CD14-positive monocyte (primary cell): ENCODE measurements at regions not wholly inside any gene's neighbourhood (a gene's known extent, or its start where the extent isn't known, plus 50 kb on each side); places are given as distances from the start of the nearest gene placed in this dataset.
A peak's percentile ranks its signal among the peaks of the same experiment; 100 is the strongest.

Source experiments
- DNase-seq, 3 donors: peaks; one replicate each; pipeline ENCODE4 v3.0.0-alpha.2; 2011 to 2022
- H2AFZ ChIP-seq: 2 replicates; pipeline ENCODE4 v1.6.0; 2012; ENCODE audit warnings: mild to moderate bottlenecking, low read depth, low read length, inconsistent platforms; ENCODE audit not compliant: insufficient read depth, poor library complexity, severe bottlenecking
- H3K27ac ChIP-seq, 2 donors: 1 replicate in 1 of 2; 2 replicates in 1 of 2; pipeline ENCODE4 v1.5.1; 2012 to 2013; ENCODE audit warnings: low read length in 2 of 2, control low read depth in 1 of 2, inconsistent platforms in 1 of 2, low read depth in 1 of 2, mild to moderate bottlenecking in 1 of 2
- H3K27me3 ChIP-seq, 2 donors: one replicate each; pipeline versions ENCODE4 v1.6.0 to v1.6.1; 2011 to 2013; ENCODE audit warnings: low read length in 2 of 2; ENCODE audit not compliant: control insufficient read depth in 2 of 2, insufficient read depth in 2 of 2
- H3K36me3 ChIP-seq, 2 donors: replicated peaks in 1 of 2; 1 replicate in 1 of 2; 2 replicates in 1 of 2; pipeline versions ENCODE4 v1.5.1 to v1.6.1; 2012 to 2013; ENCODE audit warnings: low read length in 2 of 2, control low read depth in 1 of 2, inconsistent platforms in 1 of 2, mild to moderate bottlenecking in 1 of 2; ENCODE audit not compliant: insufficient read depth in 2 of 2, control insufficient read depth in 1 of 2
- H3K4me1 ChIP-seq, 2 donors: 1 replicate in 1 of 2; 2 replicates in 1 of 2; pipeline versions ENCODE4 v1.5.1 to v1.6.1; 2012 to 2013; ENCODE audit warnings: low read length in 2 of 2, control low read depth in 1 of 2, inconsistent platforms in 1 of 2, mild to moderate bottlenecking in 1 of 2, moderate library complexity in 1 of 2; ENCODE audit not compliant: insufficient read depth in 2 of 2, control insufficient read depth in 1 of 2
- H3K4me2 ChIP-seq: replicated peaks from 2 replicates; pipeline ENCODE3; 2012; ENCODE audit warnings: low read length, moderate library complexity, mild to moderate bottlenecking; ENCODE audit not compliant: poor library complexity, severe bottlenecking; ENCODE audit errors: extremely low read depth
- H3K4me3 ChIP-seq, 3 experiments: fragments of 200-600 bp in 1 of 3; sonication (generic) in 1 of 3; replicated peaks in 1 of 3; 1 replicate in 2 of 3; 2 replicates in 1 of 3; pipeline ENCODE4 v1.5.1; 2011 to 2013; ENCODE audit warnings: low read length in 3 of 3, mild to moderate bottlenecking in 3 of 3, control low read depth in 2 of 3, low read depth in 2 of 3, inconsistent platforms in 1 of 3, moderate library complexity in 1 of 3
- H3K79me2 ChIP-seq: 2 replicates; pipeline ENCODE4 v1.6.0; 2012; ENCODE audit warnings: mild to moderate bottlenecking, control low read depth, inconsistent platforms, low read length, moderate library complexity; ENCODE audit not compliant: insufficient read depth
- H3K9ac ChIP-seq: 2 replicates; pipeline ENCODE4 v1.6.0; 2017; ENCODE audit warnings: low read length, mild to moderate bottlenecking; ENCODE audit not compliant: insufficient read depth, poor library complexity, severe bottlenecking
- H3K9me3 ChIP-seq, 2 donors: replicated peaks in 1 of 2; 1 replicate in 1 of 2; 2 replicates in 1 of 2; pipeline versions ENCODE4 v1.5.1 to v1.6.1; 2012 to 2013; ENCODE audit warnings: low read length in 2 of 2, control low read depth in 1 of 2; ENCODE audit not compliant: control insufficient read depth in 1 of 2, insufficient read depth in 1 of 2
- H4K20me1 ChIP-seq: 2 replicates; pipeline ENCODE4 v1.6.0; 2012; ENCODE audit warnings: mild to moderate bottlenecking, low read length, control low read depth, moderate library complexity; ENCODE audit not compliant: insufficient read depth
- H3K27ac Mint-ChIP-seq, 7 donors: one replicate each; pipeline ENCODE4 v1.8.0; 2020; ENCODE audit warnings: mild to moderate bottlenecking in 7 of 7, mixed read lengths in 7 of 7, moderate library complexity in 6 of 7, inconsistent platforms in 2 of 7
- H3K27me3 Mint-ChIP-seq, 3 donors: one replicate each; pipeline ENCODE4 v1.8.0; 2021 to 2022; ENCODE audit warnings: low read depth in 3 of 3, mild to moderate bottlenecking in 3 of 3, mixed read lengths in 3 of 3, moderate library complexity in 3 of 3, inconsistent platforms in 1 of 3
- H3K36me3 Mint-ChIP-seq, 2 donors: one replicate each; pipeline ENCODE4 v1.8.0; 2020; ENCODE audit warnings: mixed read lengths in 2 of 2, inconsistent platforms in 1 of 2, mild to moderate bottlenecking in 1 of 2
- H3K4me1 Mint-ChIP-seq: one replicate; pipeline ENCODE4 v1.8.0; 2020; ENCODE audit warnings: mild to moderate bottlenecking, mixed read lengths
- H3K4me3 Mint-ChIP-seq, 2 donors: one replicate each; pipeline ENCODE4 v1.8.0; 2020; ENCODE audit warnings: mild to moderate bottlenecking in 2 of 2, mixed read lengths in 2 of 2, moderate library complexity in 1 of 2
- H3K9me3 Mint-ChIP-seq, 7 donors: one replicate each; pipeline ENCODE4 v1.8.0; 2020 to 2022; ENCODE audit warnings: mixed read lengths in 7 of 7, mild to moderate bottlenecking in 6 of 7, moderate library complexity in 6 of 7, inconsistent platforms in 2 of 7
- WGBS: methylation state at CpG from one replicate; pipeline ENCODE4 v1.1.5; 2013; ENCODE audit warnings: missing lambda C conversion rate; ENCODE audit not compliant: insufficient coverage; 5-methylcytosine and 5-hydroxymethylcytosine counted together
- intact Hi-C, 2 donors: fragments of 100-400 bp; cut with micrococcal nuclease; formaldehyde crosslinking; loops; one replicate each; pipeline versions ENCODE4 v1.15.0 to v1.15.1; 2023
- TF ChIP-seq, protein P1 (sequence below): fragments of 200-600 bp; IDR thresholded peaks from one replicate; pipeline ENCODE4 v1.8.0; 2022; ENCODE audit warnings: antibody characterized with exemption, mild to moderate bottlenecking

DNA sequence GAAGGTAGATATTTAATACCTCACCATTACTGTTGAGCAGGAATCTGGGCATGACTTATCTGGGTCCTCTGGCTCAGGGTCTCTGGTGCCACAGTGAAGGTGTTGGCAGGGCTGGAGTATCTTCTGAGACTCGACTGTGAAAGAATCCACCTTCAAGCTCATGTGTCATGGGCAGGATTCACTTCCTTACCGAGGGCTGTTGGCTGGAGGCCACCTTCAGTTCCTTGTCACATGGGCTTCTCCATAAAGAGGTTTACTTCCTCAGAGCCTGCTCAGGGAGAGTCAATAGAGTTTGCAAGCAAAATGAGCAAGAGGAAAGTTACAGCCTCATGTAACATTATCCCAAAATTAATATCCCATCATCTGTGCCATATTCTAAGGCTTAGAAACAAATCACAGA lies 459.5 kb downstream of the NR2F2 start:
- DNase-seq = peak in 2 of 3 donors; percentile 15 to 60
- peaks cover 2 to 5% (median 5%) of the 10 kb centered on the region in 3 donors for H3K27me3 Mint-ChIP-seq
- H3K27ac ChIP-seq = no peak overlapping the region
- no peaks in the 10 kb centered on the region for H3K9me3 ChIP-seq
- H3K36me3 ChIP-seq = no peaks in the 10 kb centered on the region
- H3K4me1 ChIP-seq = peaks cover 0 to 4% of the 10 kb centered on the region in 2 donors
- intact Hi-C loops = no loop called here
- no peak overlapping the region for H3K4me3 ChIP-seq
- no peaks in the 10 kb centered on the region for H3K79me2 ChIP-seq
- TF ChIP-seq, protein P1, sequence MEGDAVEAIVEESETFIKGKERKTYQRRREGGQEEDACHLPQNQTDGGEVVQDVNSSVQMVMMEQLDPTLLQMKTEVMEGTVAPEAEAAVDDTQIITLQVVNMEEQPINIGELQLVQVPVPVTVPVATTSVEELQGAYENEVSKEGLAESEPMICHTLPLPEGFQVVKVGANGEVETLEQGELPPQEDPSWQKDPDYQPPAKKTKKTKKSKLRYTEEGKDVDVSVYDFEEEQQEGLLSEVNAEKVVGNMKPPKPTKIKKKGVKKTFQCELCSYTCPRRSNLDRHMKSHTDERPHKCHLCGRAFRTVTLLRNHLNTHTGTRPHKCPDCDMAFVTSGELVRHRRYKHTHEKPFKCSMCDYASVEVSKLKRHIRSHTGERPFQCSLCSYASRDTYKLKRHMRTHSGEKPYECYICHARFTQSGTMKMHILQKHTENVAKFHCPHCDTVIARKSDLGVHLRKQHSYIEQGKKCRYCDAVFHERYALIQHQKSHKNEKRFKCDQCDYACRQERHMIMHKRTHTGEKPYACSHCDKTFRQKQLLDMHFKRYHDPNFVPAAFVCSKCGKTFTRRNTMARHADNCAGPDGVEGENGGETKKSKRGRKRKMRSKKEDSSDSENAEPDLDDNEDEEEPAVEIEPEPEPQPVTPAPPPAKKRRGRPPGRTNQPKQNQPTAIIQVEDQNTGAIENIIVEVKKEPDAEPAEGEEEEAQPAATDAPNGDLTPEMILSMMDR = no peak
- no peak overlapping the region for H3K4me3 Mint-ChIP-seq
- H3K4me1 Mint-ChIP-seq = peaks cover 6% of the 10 kb centered on the region
- H3K36me3 Mint-ChIP-seq = no peaks in the 10 kb centered on the region
- H3K9me3 Mint-ChIP-seq = peaks cover 0 to 6% (median 1%) of the 10 kb centered on the region in 7 donors
- H3K27ac Mint-ChIP-seq = no peak overlapping the region
- H3K9ac ChIP-seq = no peak overlapping the region
- H2AFZ ChIP-seq = no peak overlapping the region
- no peaks in the 10 kb centered on the region for H4K20me1 ChIP-seq
- no peak overlapping the region for H3K4me2 ChIP-seq
- no peaks in the 10 kb centered on the region for H3K27me3 ChIP-seq
- 0% methylated on average over 1 of the region's 2 CpGs for WGBS

DNA sequence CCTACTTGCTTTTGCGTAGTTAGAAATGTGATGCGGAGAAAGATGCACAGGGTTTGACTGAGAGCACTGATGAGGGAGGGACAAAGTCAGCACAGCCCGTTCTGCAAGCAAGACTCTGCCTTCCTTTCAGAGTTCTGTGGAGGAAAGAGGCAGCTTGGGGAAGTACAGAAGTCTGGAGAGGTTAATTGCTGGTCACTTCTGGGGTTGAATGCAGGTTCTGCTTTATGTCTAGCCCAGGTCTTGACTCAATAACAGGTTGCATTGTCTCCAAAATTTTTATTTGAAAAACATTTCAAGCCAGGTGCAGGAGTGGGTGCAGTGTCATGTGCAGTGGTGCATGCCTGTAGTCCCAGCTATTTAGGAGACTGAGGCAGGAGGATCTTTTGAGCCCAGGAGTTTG lies 461.7 kb downstream of the NR2F2 start:
- no peaks in the 10 kb centered on the region for H4K20me1 ChIP-seq
- DNase-seq = no peak
- H3K36me3 Mint-ChIP-seq = no peaks in the 10 kb centered on the region
- no peak overlapping the region for H2AFZ ChIP-seq
- 67% methylated on average over 3 of the region's 3 CpGs for WGBS
- peaks cover 0 to 4% (median 0%) of the 10 kb centered on the region in 7 donors for H3K9me3 Mint-ChIP-seq
- TF ChIP-seq, protein P1 = no peak
- H3K9ac ChIP-seq = no peak overlapping the region
- H3K4me3 Mint-ChIP-seq = no peak overlapping the region
- no peak overlapping the region for H3K4me2 ChIP-seq
- H3K27me3 ChIP-seq = no peaks in the 10 kb centered on the region
- H3K36me3 ChIP-seq = no peaks in the 10 kb centered on the region
- H3K9me3 ChIP-seq = no peaks in the 10 kb centered on the region
- no peaks in the 10 kb centered on the region for H3K79me2 ChIP-seq
- H3K27ac ChIP-seq = no peak overlapping the region
- H3K4me3 ChIP-seq = no peak overlapping the region
- no peak overlapping the region for H3K27ac Mint-ChIP-seq
- intact Hi-C loops = no loop called here
- H3K4me1 ChIP-seq = peaks cover 0 to 4% of the 10 kb centered on the region in 2 donors
- peaks cover 2 to 5% (median 5%) of the 10 kb centered on the region in 3 donors for H3K27me3 Mint-ChIP-seq
- peaks cover 6% of the 10 kb centered on the region for H3K4me1 Mint-ChIP-seq
